ENCODE measurements at regions not wholly inside any gene's neighbourhood (a gene's known extent, or its start where the extent isn't known, plus 50 kb on each side); places are given as distances from the start of the nearest gene placed in this dataset.

- no peak for TF ChIP-seq POLR2A (IDR thresholded peaks at IDR 0.05)
- TF ChIP-seq, protein P1, sequence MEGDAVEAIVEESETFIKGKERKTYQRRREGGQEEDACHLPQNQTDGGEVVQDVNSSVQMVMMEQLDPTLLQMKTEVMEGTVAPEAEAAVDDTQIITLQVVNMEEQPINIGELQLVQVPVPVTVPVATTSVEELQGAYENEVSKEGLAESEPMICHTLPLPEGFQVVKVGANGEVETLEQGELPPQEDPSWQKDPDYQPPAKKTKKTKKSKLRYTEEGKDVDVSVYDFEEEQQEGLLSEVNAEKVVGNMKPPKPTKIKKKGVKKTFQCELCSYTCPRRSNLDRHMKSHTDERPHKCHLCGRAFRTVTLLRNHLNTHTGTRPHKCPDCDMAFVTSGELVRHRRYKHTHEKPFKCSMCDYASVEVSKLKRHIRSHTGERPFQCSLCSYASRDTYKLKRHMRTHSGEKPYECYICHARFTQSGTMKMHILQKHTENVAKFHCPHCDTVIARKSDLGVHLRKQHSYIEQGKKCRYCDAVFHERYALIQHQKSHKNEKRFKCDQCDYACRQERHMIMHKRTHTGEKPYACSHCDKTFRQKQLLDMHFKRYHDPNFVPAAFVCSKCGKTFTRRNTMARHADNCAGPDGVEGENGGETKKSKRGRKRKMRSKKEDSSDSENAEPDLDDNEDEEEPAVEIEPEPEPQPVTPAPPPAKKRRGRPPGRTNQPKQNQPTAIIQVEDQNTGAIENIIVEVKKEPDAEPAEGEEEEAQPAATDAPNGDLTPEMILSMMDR (IDR thresholded peaks at IDR 0.05) = no peak
These were observed 224.3 kb downstream of the SNRPN start for GRCh38 chr15:25178835-25179672.
